ENCODE measurements at regions not wholly inside any gene's neighbourhood (a gene's known extent, or its start where the extent isn't known, plus 50 kb on each side); places are given as distances from the start of the nearest gene placed in this dataset.
"Not testable (repeated sequence)": the region's sequence is repeated elsewhere in the genome, so short reads cannot be mapped to it uniquely, and the experiment has no call there.

- no peak for DNase-seq (ENCODE audit: low read depth)
Measured at GRCh38 chr5:34447424-34447823, 208.7 kb upstream of the RAI14 start.

DNA sequence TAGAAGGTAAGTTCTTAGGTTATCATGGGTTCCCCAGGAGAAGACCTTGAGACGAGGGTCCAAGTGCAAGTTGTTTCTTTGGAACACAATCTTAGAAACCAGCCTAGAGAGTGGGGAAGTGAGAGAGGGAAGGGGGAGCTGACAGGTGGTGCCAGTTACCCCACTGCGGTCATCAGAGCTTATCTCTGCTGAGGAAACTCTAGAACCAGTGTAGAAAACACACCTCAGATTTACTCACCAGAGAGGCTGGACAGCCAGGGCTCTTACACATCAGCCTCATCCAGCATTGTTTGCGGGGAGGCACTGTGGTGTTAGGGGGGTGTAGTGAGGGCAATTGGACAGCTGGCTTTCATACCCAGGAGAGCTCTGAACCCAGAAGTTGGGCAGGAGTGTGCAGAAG, 206.5 kb upstream of the RAI14 start:
- DNase-seq (ENCODE audit: low read depth), result no peak

DNA sequence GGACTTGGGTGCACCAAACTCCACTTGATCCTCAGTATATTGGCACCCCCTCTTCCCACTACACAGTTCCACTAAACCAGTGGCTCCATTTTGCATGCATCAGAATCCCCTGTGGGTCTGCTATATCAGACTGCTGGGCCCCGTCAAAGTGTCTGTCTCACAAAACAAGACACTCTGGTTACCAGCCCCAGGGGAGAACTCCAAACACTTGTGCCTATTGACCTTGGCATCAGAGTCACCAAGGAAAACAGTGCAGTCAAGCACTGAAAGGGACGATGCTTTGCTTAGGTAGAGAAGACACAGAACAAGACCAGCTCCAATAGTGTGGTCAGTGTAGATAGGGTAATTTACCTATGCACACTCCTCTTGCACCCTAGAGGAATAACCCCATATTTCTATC, 205.8 kb upstream of the RAI14 start:
- no peak for DNase-seq (ENCODE audit: low read depth)

DNA sequence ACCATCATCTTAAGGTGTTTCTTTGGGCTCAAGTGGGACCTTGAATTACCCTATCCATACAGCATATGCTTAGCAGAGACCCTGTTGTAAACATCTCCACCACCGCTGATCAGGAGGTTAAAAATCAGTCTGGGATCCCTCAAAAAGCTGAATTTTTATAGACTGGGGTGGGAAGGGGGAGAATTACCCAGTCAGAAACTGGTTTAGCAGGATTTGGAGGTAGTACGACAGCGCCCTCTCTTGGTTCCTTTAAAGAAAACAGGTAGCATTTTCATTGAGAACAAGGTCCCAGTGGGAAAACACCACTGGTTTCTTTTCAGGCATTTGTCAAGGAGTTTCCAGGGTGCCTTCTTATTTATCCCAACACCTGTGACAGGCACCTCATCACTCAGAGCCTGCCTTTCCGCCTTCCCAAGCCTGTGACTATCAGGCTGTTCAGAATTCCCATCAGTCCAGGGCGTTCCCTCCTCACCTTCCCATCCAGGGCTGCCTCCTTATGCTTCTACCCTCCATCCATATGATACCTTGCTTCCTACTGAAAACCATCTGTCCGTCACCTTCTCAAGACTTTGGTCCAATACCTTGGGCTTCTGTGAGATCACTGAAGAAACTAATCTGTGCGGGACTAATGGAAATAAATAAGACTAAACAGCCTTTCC, 203.8 kb upstream of the RAI14 start:
- DNase-seq (ENCODE audit: low read depth), result no peak

- DNase-seq (ENCODE audit: low read depth), result no peak
Measured at GRCh38 chr5:34455098-34455497, 201.0 kb upstream of the RAI14 start.

DNA sequence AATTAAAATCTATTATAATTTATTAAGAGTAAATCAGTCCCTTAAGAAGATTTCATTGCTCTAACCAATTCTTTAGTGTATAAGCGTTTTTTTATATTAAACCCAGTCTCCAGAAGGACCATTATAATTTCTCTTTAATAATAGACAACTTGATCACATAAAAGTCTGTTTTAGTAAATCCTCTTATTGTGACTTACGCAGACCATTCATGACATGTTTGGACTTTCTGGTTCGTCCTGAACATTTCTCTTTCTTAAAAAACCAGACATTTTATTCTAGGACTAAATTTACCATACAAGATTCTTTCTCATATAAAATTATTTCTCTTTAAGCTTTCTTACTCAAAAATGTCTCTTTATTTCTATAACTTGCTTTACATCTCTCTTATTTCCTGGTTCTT, 196.2 kb upstream of the RAI14 start:
- DNase-seq (ENCODE audit: low read depth), result no peak

DNA sequence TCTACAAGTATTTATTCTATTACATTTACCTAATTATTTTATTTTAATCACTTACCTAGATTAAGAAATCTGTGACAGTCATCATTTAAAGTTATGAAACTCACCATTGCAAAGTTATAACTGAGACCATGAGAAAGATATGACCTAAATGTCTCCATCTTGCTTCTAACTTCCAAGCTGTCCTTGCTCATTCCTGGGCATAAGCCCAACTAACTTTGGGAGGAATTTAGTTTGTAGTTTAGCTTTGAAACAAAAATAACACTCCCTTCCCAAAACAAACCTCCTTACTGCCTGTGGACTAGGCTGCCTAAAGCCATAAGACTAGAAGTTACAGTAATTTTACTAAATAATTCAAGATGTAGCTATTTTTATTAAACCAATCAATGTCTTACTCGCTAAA, 195.6 kb upstream of the RAI14 start:
- peak; percentile 25 for DNase-seq (ENCODE audit: low read depth)

DNA sequence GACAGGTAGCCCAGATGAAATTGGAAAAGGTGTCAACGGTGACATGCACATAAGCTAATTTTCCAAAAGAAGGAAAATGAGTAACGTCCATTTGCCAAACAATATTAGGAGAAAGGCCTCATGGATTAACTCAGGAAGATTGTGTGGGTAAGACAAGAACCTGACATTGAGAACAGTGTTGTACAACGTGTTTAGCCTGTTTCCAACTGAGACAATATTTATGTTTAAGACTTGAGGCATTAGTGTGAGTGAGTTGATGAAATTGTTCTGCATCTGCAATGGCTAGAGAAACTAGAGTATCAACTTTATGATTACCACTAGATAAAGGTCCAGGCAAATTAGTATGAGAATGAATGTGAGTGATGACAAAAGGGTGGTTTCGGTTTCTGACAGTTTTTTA, 191.3 kb upstream of the RAI14 start:
- no peak for DNase-seq (ENCODE audit: low read depth)

DNA sequence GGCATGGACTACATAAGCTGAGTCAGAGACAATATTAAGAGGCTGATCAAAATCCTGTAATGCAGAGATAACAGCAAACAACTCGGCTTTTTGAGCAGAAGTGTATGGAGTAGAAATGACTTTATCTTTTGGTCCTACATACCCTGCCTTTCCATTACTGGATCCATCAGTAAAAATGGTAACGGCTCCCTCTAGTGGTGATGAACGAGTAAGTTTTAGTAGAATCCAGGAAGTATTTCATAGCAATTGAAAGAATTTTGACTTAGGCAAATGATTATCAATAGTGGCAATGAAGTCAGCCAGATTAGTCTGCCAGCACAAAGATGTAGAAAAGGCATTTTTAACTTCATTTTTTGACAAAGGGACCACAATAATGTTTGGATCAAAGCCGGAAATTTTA, 190.8 kb upstream of the RAI14 start:
- not testable (repeated sequence) for DNase-seq (ENCODE audit: low read depth)

- DNase-seq (ENCODE audit: low read depth), result not testable (repeated sequence)
Measured at GRCh38 chr5:34466519-34467388, 189.4 kb upstream of the RAI14 start.

GRCh38 chr5:34467436-34467835, 188.7 kb upstream of the RAI14 start:
- DNase-seq (ENCODE audit: low read depth), result no peak

- not testable (repeated sequence) for DNase-seq (ENCODE audit: low read depth)
Measured at GRCh38 chr5:34467984-34468383, 188.1 kb upstream of the RAI14 start.

DNA sequence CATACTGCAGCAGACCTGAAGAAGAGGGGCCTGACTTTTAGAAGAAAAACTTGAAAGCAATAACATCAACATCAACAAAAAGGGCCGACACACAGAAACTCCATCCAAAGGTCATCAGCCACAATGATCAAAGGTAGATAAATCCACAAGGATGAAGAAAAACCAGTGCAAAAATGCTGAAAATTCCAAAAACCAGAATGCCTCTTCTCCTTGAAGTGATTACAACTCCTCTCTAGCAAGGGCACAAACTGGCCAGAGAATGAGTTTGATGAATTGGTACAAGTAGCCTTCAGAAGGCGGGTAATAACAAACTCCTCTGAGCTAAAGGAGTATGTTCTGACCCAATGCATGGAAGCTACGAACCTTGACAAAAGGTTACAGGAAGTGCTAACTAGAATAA, 186.2 kb upstream of the RAI14 start:
- no peak for DNase-seq (ENCODE audit: low read depth)

GRCh38 chr5:34474573-34475021, 181.5 kb upstream of the RAI14 start:
- DNase-seq (ENCODE audit: low read depth), result peak; percentile 32

- DNase-seq (ENCODE audit: low read depth), result no peak
Measured at GRCh38 chr5:34475249-34475966, 180.7 kb upstream of the RAI14 start.

DNA sequence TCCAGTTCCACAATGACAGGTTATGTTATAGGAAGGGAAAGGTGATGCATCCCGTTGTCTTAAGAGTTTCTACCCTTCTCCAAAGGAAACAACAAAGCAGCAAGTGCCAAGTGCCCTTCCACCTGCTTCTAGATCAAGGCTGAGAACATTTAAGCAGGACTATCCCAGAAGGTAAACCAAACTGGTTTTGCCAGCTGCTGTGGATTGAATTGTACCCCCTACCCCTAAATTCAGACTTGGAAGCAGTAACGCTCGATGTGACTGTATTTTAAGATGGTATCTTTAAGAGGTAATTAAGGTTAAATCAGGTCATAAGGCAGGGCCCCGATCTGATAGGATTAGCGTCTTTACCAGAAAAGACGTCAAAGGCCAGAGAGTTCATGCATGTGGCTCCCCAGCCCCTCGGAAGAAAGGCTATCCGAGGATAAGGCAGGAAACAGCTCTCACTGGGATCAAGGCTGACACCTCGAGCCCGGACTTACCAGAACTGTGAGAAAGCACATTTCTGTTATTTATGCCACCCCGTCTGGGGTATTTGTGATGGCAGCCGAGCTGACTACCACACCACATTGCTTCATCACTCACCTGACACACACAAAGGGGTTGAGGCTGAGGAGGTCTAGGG, 179.1 kb upstream of the RAI14 start:
- DNase-seq (ENCODE audit: low read depth), result no peak

DNA sequence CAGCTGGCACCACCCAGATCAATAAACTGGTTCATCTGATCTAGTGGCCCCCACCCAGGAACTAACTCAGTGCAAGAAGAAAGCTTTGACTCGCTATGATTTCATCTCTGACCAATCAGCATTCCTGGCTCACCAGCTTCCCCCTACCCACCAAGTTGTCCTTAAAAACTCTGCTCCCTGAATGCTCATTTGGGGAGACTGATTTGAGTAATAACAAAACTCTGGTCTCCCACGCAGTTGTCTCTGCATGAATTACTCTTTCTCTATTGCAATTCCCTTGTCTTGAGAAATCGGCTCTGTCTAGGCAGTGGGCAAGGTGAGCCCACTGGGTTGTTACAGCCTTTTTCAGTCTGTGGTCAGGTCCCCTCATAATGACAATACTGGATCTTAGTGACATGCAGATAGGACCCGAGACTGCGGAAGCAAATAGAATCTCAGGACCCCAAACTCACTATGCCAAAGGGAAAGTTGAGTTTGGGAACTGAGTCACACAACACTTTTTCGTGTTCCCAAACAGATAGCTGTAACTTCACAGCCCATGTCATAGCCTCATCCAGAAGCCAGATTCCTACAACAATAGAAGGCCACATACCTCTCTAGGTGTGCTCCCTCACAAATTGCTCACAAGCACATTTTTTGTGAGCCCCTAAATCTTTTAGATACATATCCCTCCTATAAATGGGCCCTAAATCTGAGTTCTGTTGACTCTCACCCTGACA, 175.2 kb upstream of the RAI14 start:
- no peak for DNase-seq (ENCODE audit: low read depth)

GRCh38 chr5:34483442-34484033, 172.6 kb upstream of the RAI14 start:
- no peak for DNase-seq (ENCODE audit: low read depth)

DNA sequence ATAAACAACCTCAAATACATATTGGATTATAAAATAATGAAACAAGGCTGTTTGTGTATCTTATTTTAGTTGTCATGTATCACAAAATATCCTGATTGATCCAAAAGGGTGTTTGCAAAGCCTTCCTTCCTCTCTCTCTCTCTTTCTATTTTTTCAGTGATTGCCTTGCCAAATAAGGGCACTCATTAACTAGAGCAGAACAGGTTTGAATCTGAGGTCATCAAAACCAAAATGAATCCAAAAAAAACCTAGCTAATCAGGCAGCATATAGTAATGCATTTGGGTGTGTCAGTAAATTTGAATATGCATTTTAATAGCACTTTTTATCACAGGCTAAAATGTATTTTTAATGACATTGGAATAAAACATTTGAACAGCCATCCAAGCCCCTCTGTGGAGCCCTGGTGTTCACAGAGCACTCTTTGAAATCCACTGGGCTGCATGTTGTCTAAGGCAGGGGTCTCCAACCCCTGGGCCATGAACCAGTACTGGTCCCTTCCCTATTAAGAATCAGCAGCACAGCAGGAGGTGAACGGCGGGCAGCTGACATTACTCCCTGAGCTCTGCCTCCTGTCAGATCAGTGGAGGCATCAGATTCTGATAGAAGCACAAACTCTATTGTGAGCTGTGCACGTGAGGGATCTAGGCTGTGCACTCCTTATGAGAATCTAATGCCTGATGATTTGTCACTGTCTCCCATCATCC, 171.8 kb upstream of the RAI14 start:
- DNase-seq (ENCODE audit: low read depth), result no peak

- DNase-seq (ENCODE audit: low read depth), result no peak
Measured at GRCh38 chr5:34485768-34486030, 170.4 kb upstream of the RAI14 start.
